ENCODE measurements at regions not wholly inside any gene's neighbourhood (a gene's known extent, or its start where the extent isn't known, plus 50 kb on each side); places are given as distances from the start of the nearest gene placed in this dataset.
"Not testable (repeated sequence)": the region's sequence is repeated elsewhere in the genome, so short reads cannot be mapped to it uniquely, and the experiment has no call there.

DNA sequence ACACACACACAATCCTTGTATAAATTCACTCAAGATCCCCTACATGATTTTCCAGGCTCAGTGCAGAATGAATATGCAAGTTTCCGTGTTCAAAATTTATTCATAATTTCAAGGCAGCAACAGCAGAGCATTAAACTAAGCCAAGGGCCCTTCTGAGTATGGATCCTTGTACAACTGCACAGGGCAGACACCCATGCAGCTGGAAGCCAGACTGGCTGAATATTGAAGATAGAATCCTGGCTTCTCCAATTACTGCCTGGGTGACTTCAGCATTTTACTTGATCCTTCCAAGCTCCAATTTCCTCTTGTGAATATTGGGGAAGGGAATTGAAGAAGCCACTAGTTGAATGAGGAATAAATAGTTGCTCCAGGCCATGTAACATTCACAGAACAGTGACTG is 267.9 kb upstream of the REG3G start (continued):
- no peak for TF ChIP-seq ZNF175 (tag by site-specific recombination; IDR thresholded peaks at IDR 0.05)
- no peak for TF ChIP-seq ZNF621 (tag by site-specific recombination; IDR thresholded peaks at IDR 0.05)
- no peak for TF ChIP-seq ZNF777 (tag by site-specific recombination; IDR thresholded peaks at IDR 0.05; ENCODE audit: borderline replicate concordance)
- TF ChIP-seq, protein P1, sequence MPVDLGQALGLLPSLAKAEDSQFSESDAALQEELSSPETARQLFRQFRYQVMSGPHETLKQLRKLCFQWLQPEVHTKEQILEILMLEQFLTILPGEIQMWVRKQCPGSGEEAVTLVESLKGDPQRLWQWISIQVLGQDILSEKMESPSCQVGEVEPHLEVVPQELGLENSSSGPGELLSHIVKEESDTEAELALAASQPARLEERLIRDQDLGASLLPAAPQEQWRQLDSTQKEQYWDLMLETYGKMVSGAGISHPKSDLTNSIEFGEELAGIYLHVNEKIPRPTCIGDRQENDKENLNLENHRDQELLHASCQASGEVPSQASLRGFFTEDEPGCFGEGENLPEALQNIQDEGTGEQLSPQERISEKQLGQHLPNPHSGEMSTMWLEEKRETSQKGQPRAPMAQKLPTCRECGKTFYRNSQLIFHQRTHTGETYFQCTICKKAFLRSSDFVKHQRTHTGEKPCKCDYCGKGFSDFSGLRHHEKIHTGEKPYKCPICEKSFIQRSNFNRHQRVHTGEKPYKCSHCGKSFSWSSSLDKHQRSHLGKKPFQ (tag by site-specific recombination; IDR thresholded peaks at IDR 0.05), result no peak
- TF ChIP-seq, protein P2, sequence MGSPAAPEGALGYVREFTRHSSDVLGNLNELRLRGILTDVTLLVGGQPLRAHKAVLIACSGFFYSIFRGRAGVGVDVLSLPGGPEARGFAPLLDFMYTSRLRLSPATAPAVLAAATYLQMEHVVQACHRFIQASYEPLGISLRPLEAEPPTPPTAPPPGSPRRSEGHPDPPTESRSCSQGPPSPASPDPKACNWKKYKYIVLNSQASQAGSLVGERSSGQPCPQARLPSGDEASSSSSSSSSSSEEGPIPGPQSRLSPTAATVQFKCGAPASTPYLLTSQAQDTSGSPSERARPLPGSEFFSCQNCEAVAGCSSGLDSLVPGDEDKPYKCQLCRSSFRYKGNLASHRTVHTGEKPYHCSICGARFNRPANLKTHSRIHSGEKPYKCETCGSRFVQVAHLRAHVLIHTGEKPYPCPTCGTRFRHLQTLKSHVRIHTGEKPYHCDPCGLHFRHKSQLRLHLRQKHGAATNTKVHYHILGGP (tag by site-specific recombination; IDR thresholded peaks at IDR 0.05), result no peak
- TF ChIP-seq IKZF3 (tag by site-specific recombination; IDR thresholded peaks at IDR 0.05), result no peak
- TF ChIP-seq, protein P3, sequence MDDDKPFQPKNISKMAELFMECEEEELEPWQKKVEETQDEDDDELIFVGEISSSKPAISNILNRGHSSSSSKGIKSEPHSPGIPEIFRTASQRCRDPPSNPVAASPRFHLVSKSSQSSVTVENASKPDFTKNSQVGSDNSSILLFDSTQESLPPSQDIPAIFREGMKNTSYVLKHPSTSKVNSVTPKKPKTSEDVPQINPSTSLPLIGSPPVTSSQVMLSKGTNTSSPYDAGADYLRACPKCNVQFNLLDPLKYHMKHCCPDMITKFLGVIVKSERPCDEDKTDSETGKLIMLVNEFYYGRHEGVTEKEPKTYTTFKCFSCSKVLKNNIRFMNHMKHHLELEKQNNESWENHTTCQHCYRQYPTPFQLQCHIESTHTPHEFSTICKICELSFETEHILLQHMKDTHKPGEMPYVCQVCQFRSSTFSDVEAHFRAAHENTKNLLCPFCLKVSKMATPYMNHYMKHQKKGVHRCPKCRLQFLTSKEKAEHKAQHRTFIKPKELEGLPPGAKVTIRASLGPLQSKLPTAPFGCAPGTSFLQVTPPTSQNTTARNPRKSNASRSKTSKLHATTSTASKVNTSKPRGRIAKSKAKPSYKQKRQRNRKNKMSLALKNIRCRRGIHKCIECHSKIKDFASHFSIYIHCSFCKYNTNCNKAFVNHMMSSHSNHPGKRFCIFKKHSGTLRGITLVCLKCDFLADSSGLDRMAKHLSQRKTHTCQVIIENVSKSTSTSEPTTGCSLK (tag by site-specific recombination; IDR thresholded peaks at IDR 0.05), result no peak

DNA sequence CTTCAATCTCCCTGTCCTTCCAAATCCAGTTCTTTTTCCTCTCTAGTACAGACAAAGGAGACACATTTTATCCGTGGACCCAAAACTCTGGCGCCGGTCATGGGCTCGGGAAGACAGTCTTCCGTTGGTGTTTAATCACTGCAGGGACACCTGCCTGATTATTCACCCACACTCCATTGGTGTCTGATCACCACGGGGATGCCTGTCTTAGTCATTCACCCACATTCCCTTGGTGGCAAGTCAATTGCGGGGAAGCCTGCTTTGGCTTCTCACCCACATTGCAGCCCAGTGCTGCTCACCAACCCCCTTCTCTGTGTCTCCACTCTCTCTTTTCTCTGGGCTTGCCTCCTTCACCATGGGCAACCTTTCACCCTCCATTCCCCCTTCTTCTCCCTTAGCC is 266.7 kb upstream of the REG3G start:
- H3K27ac ChIP-seq (ENCODE audit: extremely low read depth, low read depth, low read length); H3K4me3 ChIP-seq (ENCODE audit: low read depth, low read length); H3K9me3 ChIP-seq (ENCODE audit: control insufficient read depth, insufficient read depth, low read depth, low read length); H3K4me1 ChIP-seq (ENCODE audit: control insufficient read depth, insufficient read depth, low read length); POLR2A ChIA-PET; CTCF ChIA-PET; H3K36me3 ChIP-seq (ENCODE audit: control insufficient read depth in 2 of 2, insufficient read depth in 1 of 2, low read length in 2 of 2): not testable (repeated sequence)

DNA sequence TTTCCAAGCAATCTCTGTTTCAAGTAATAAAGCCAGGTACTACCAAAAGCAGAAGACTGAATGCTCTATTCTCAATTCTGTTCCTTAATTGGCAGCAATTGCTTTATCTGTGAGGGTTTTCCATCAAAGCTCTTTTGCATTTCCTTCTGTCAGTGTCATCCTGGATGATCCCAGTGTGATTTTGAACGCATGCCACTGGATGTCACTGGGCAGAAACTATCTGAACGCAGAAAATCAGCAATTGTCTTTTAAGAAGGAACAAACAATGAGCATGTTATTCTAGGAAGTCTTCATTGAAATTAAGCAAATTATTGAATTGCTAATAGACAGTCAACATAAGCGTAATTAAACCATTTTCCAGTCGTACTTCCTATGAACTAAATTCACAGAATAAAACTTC is 259.0 kb upstream of the REG3G start:
- no peaks in the 10 kb centered on the region for H3K4me1 ChIP-seq (ENCODE audit: control insufficient read depth, insufficient read depth, low read length)
- CTCF ChIA-PET, result no interaction called here
- H3K27ac ChIP-seq (ENCODE audit: extremely low read depth, low read depth, low read length), result no peak overlapping the region
- no peaks in the 10 kb centered on the region for H3K9me3 ChIP-seq (ENCODE audit: control insufficient read depth, insufficient read depth, low read depth, low read length)
- TF ChIP-seq REPIN1 (tag by site-specific recombination; IDR thresholded peaks at IDR 0.05; ENCODE audit: low read depth) (no peak), ZFP69B (tag by site-specific recombination; IDR thresholded peaks at IDR 0.05) (no peak), ZNF221 (tag by site-specific recombination; IDR thresholded peaks at IDR 0.05; ENCODE audit: borderline replicate concordance) (no peak), ZNF214 (tag by site-specific recombination; IDR thresholded peaks at IDR 0.05; ENCODE audit: borderline replicate concordance) (no peak), ZNF433 (tag by site-specific recombination; IDR thresholded peaks at IDR 0.05; ENCODE audit: low read depth) (no peak)
- H3K36me3 ChIP-seq (ENCODE audit: control insufficient read depth in 2 of 2, insufficient read depth in 1 of 2, low read length in 2 of 2), result no peaks in the 10 kb centered on the region
- POLR2A ChIA-PET, result no interaction called here
- H3K4me3 ChIP-seq (ENCODE audit: low read depth, low read length), result no peak overlapping the region

DNA sequence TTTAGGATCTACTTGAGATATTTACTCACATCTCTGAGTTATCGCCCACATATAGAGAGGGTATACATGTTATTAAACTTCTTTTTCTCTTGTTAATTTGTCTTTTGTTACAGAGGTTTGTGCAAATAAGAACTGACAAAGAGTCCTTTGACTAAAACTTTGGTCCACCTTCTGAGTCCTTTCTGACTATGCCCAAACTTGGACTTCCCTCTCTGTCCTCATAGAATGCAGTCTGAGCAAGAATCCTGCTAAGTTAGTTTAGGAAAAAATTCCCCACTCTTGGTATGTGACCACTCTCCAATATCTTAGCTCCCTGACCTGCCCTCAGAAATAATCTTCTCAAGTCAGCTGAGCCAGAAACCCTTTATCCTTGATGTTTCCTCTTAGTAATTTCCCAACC is 257.5 kb upstream of the REG3G start:
- ChIA-PET POLR2A (no interaction called here), CTCF (interaction anchor here (0.7 kb wide), 1 partner anchor 312 kb away, joined by 4 read pairs; no protein-coding TSS in a partner anchor)
- Histone ChIP-seq H3K4me1 (ENCODE audit: control insufficient read depth, insufficient read depth, low read length) (no peaks in the 10 kb centered on the region), H3K9me3 (ENCODE audit: control insufficient read depth, insufficient read depth, low read depth, low read length) (no peaks in the 10 kb centered on the region), H3K27ac (ENCODE audit: extremely low read depth, low read depth, low read length) (no peak overlapping the region), H3K36me3 (ENCODE audit: control insufficient read depth in 2 of 2, insufficient read depth in 1 of 2, low read length in 2 of 2) (no peaks in the 10 kb centered on the region), H3K4me3 (ENCODE audit: low read depth, low read length) (no peak overlapping the region)
- TF ChIP-seq, protein P4, sequence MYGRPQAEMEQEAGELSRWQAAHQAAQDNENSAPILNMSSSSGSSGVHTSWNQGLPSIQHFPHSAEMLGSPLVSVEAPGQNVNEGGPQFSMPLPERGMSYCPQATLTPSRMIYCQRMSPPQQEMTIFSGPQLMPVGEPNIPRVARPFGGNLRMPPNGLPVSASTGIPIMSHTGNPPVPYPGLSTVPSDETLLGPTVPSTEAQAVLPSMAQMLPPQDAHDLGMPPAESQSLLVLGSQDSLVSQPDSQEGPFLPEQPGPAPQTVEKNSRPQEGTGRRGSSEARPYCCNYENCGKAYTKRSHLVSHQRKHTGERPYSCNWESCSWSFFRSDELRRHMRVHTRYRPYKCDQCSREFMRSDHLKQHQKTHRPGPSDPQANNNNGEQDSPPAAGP (tag by site-specific recombination; IDR thresholded peaks at IDR 0.05), result no peak
- TF ChIP-seq ZFP41 (tag by site-specific recombination; IDR thresholded peaks at IDR 0.05; ENCODE audit: borderline replicate concordance) (no peak), SCRT2 (tag by site-specific recombination; IDR thresholded peaks at IDR 0.05) (no peak), ZNF404 (tag by site-specific recombination; IDR thresholded peaks at IDR 0.05) (no peak), ZBTB17 (tag by site-specific recombination; IDR thresholded peaks at IDR 0.05) (no peak), ZNF394 (tag by site-specific recombination; IDR thresholded peaks at IDR 0.05; ENCODE audit: borderline replicate concordance) (no peak), ZNF248 (tag by site-specific recombination; IDR thresholded peaks at IDR 0.05) (no peak), GLIS1 (tag by site-specific recombination; IDR thresholded peaks at IDR 0.05) (no peak), SP7 (tag by site-specific recombination; IDR thresholded peaks at IDR 0.05) (no peak)
- TF ChIP-seq, protein P5, sequence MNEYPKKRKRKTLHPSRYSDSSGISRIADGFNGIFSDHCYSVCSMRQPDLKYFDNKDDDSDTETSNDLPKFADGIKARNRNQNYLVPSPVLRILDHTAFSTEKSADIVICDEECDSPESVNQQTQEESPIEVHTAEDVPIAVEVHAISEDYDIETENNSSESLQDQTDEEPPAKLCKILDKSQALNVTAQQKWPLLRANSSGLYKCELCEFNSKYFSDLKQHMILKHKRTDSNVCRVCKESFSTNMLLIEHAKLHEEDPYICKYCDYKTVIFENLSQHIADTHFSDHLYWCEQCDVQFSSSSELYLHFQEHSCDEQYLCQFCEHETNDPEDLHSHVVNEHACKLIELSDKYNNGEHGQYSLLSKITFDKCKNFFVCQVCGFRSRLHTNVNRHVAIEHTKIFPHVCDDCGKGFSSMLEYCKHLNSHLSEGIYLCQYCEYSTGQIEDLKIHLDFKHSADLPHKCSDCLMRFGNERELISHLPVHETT (tag by site-specific recombination; IDR thresholded peaks at IDR 0.05), result no peak
- TF ChIP-seq, protein P6, sequence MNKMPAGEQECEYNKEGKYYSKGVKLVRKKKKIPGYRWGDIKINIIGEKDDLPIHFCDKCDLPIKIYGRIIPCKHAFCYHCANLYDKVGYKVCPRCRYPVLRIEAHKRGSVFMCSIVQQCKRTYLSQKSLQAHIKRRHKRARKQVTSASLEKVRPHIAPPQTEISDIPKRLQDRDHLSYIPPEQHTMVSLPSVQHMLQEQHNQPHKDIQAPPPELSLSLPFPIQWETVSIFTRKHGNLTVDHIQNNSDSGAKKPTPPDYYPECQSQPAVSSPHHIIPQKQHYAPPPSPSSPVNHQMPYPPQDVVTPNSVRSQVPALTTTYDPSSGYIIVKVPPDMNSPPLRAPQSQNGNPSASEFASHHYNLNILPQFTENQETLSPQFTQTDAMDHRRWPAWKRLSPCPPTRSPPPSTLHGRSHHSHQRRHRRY (tag by site-specific recombination; IDR thresholded peaks at IDR 0.05), result no peak

Data from HEK293 (cell line).